ENCODE measurements at regions not wholly inside any gene's neighbourhood (a gene's known extent, or its start where the extent isn't known, plus 50 kb on each side); places are given as distances from the start of the nearest gene placed in this dataset.

DNA sequence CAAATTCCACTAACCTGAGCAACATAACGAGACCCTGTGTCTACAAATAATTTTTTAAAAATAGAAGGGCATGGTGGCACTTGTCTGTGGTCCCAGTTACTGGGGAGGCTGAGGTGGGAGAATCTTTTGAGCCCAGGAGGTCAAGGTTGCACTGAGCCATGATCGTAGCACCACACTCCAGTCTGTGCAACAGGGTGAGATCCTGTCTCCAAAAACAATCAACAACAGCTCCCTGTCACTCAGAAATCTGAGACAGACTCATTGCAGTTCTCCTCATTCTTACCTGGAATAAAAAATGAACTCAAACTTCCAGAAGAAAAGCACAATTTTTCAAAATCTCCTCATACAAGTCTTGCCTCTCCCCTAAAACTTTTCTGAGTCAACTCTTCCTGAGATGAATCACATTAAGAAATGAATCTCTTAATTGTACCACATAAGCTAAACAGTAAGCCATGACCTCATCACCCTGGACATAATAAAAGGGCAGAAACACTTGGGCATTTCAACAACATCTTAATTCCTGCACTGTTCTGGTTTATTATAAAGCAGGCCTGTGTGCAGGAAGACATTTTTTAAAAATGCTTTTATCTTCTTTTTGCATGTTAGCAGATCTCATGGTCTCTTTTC, 214.3 kb upstream of the CDKN3 start:
- no peak overlapping the region for H2AFZ ChIP-seq (ENCODE audit: low read depth)
- H3K27ac ChIP-seq (ENCODE audit: low read depth in 2 of 2, low read length in 1 of 2), result no peak overlapping the region
- 59% methylated on average over 2 of the region's 2 CpGs for WGBS (ENCODE audit: low lambda C conversion rate)
- peaks cover 5 to 11% of the 10 kb centered on the region in 2 experiments; a peak in 2 of 4 replicates for H3K4me1 ChIP-seq (ENCODE audit: control insufficient read depth in 1 of 2, insufficient read depth in 2 of 2, low read depth in 1 of 2, low read length in 1 of 2)
- H3K36me3 ChIP-seq (replicated peaks in 1 of 2; ENCODE audit: control insufficient read depth in 1 of 2, insufficient read depth in 2 of 2, low read length in 1 of 2), result no peaks in the 10 kb centered on the region
- ChIA-PET POLR2A (no interaction called here), CTCF (interaction anchor here (1.2 to 1.6 kb wide), 2 partner anchors 8 to 165 kb away, joined by 3 to 5 read pairs; no protein-coding TSS in a partner anchor)
- no peak overlapping the region for H3K9ac ChIP-seq
- no peaks in the 10 kb centered on the region for H3K79me2 ChIP-seq (ENCODE audit: insufficient read depth)
- H3F3A ChIP-seq (replicated peaks; ENCODE audit: insufficient read depth), result peaks cover 4% of the 10 kb centered on the region
- no peaks in the 10 kb centered on the region for H3K9me2 ChIP-seq
- DNase-seq, result no peak
- H3K27me3 ChIP-seq (ENCODE audit: insufficient read depth), result no peaks in the 10 kb centered on the region
- H3K4me2 ChIP-seq, result no peak overlapping the region
- H4K20me1 ChIP-seq (ENCODE audit: insufficient read depth), result no peaks in the 10 kb centered on the region
- H3K4me3 ChIP-seq (ENCODE audit: low read depth in 2 of 2, low read length in 1 of 2), result no peak overlapping the region
- TF ChIP-seq CHD2 (IDR thresholded peaks at IDR 0.05; ENCODE audit: low read length, partially characterized antibody), result no peak
- TF ChIP-seq JUND (IDR thresholded peaks at IDR 0.05), result 0 out of 2 replicates have a peak, but pooled peaks have one; percentile 8
- TF ChIP-seq MEF2A (IDR thresholded peaks at IDR 0.05; ENCODE audit: borderline replicate concordance, low read depth), result no peak
- TF ChIP-seq GATA2 (CRISPR knock-in tag; IDR thresholded peaks at IDR 0.05), result no peak
- TF ChIP-seq FOSL2 (IDR thresholded peaks at IDR 0.05; ENCODE audit: borderline replicate concordance, low read depth), result peak; percentile 25; the same call in 1 of the 2 replicates
- no peak for TF ChIP-seq EP300 (IDR thresholded peaks at IDR 0.05; ENCODE audit: borderline replicate concordance in 1 of 2, low read depth in 1 of 2, low read length in 1 of 2)
- no peak for TF ChIP-seq ZBTB33 (IDR thresholded peaks at IDR 0.05; ENCODE audit: borderline replicate concordance, low read depth)
- no peak for TF ChIP-seq ELF1 (IDR thresholded peaks at IDR 0.05)
- no peaks in the 10 kb centered on the region for H3K9me3 ChIP-seq

DNA sequence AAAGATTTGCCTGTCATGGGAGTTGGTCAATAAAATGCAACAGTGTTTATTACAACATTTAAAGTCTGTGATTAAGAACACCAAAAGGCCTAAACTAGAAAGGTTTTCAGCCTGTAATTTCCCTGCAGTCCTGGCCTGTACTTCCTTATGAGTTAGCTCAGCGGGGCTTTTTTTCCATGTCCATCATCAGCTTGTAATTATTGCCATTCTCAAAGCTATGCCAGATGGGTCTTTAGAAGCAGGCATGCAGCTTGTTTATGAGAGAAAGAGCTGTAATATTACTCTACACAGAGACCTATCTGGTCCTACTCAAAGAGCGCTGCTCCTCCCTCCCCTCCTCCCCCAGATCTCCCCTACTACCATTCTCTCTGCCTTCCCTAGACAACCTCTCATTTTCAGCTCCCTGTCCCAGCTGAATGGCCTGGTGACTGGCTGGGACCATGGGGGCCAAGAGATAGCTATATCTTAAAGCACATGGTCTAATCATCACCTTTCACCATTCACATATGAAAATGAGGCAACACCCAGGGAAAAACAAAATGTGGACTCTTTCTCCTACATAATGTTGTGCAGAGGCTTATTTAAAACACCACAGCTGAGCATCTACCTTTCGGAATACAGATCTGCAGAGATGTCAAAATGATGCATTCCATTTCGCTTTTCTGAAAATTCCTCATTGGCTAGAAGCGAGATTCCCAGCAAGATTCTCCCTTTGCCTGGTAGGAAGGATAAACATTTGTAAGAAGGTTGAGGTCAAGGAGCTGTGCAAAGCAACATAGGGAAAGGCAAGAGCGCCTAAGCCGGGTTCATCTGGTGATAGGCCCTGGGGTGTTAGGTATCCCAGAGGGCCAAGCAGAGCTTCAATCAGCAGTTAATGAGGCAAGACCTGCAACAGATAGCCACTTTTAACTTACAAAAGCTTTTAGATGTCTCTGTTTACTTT, 209.7 kb upstream of the CDKN3 start:
- TF ChIP-seq MAX (IDR thresholded peaks at IDR 0.05; ENCODE audit: low read depth) (no peak), RAD21 (IDR thresholded peaks at IDR 0.05; ENCODE audit: low read length) (no peak), NRF1 (IDR thresholded peaks at IDR 0.05; ENCODE audit: low read depth, low read length) (no peak)
- Histone ChIP-seq H3K9me3 (no peaks in the 10 kb centered on the region), H2AFZ (ENCODE audit: low read depth) (no peak overlapping the region), H3F3A (replicated peaks; ENCODE audit: insufficient read depth) (peaks cover 4% of the 10 kb centered on the region), H3K27ac (ENCODE audit: low read depth in 2 of 2, low read length in 1 of 2) (no peak overlapping the region; a peak in 1 of 4 replicates), H3K9me2 (no peaks in the 10 kb centered on the region), H3K79me2 (ENCODE audit: insufficient read depth) (no peaks in the 10 kb centered on the region), H4K20me1 (ENCODE audit: insufficient read depth) (no peaks in the 10 kb centered on the region), H3K4me3 (ENCODE audit: low read depth in 2 of 2, low read length in 1 of 2) (no peak overlapping the region), H3K4me2 (no peak overlapping the region), H3K4me1 (ENCODE audit: control insufficient read depth in 1 of 2, insufficient read depth in 2 of 2, low read depth in 1 of 2, low read length in 1 of 2) (peaks cover 9 to 15% of the 10 kb centered on the region in 2 experiments; a peak in 2 of 4 replicates), H3K9ac (no peak overlapping the region), H3K27me3 (ENCODE audit: insufficient read depth) (no peaks in the 10 kb centered on the region), H3K36me3 (replicated peaks in 1 of 2; ENCODE audit: control insufficient read depth in 1 of 2, insufficient read depth in 2 of 2, low read length in 1 of 2) (no peaks in the 10 kb centered on the region)
- POLR2A ChIA-PET, result no interaction called here
- 83% methylated on average over 7 of the region's 7 CpGs for WGBS (ENCODE audit: low lambda C conversion rate)
- no peak for DNase-seq
- CTCF ChIA-PET, result interaction anchor here (0.7 to 3.4 kb wide), 4 partner anchors 8 to 161 kb away, joined by 3 to 13 read pairs (median 6); no protein-coding TSS in a partner anchor

Data from SK-N-SH (cell line).